ENCODE measurements at regions not wholly inside any gene's neighbourhood (a gene's known extent, or its start where the extent isn't known, plus 50 kb on each side); places are given as distances from the start of the nearest gene placed in this dataset.

DNA sequence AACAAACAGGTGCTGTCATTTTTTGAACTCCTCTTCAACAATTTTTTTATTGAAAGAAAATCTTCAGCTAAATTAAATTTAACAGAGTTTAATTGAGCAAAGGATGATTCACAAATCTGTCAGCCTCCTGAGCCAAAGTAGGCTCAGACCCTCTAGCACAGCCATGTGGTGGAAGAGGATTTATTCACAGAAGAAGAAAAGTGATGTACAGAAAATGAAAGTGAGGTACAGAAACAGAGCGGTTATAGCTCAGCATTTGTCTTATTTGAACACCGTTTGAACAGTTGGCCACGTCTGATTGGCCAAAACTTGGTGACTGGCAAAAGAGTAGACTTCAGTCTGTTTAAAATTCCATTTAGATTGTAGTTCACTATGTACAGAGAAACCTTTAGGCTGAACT is 217.3 kb downstream of the SPANXN1 start:
- Mint-ChIP-seq H3K9me3 (ENCODE audit: unreplicated experiment) (no peaks in the 10 kb centered on the region), H3K4me3 (ENCODE audit: unreplicated experiment) (no peak overlapping the region), H3K27me3 (ENCODE audit: unreplicated experiment) (peaks cover 2% of the 10 kb centered on the region), H3K27ac (ENCODE audit: unreplicated experiment) (no peak overlapping the region), H3K4me1 (ENCODE audit: unreplicated experiment) (no peaks in the 10 kb centered on the region), H3K36me3 (ENCODE audit: low read depth, unreplicated experiment) (no peaks in the 10 kb centered on the region)
- DNase-seq (ENCODE audit: low spot score): no peak
- TF ChIP-seq CTCF (IDR thresholded peaks at IDR 0.05; ENCODE audit: unreplicated experiment): no peak

GRCh38 chrX:145475725-145476124 is 228.4 kb downstream of the SPANXN1 start:
- Mint-ChIP-seq H3K27me3 (ENCODE audit: unreplicated experiment) (no peaks in the 10 kb centered on the region), H3K27ac (ENCODE audit: unreplicated experiment) (no peak overlapping the region), H3K9me3 (ENCODE audit: unreplicated experiment) (peaks cover 5% of the 10 kb centered on the region), H3K4me1 (ENCODE audit: unreplicated experiment) (no peaks in the 10 kb centered on the region), H3K36me3 (ENCODE audit: low read depth, unreplicated experiment) (no peaks in the 10 kb centered on the region), H3K4me3 (ENCODE audit: unreplicated experiment) (no peak overlapping the region)
- no peak for DNase-seq (ENCODE audit: low spot score)
- TF ChIP-seq CTCF (IDR thresholded peaks at IDR 0.05; ENCODE audit: unreplicated experiment): no peak

DNA sequence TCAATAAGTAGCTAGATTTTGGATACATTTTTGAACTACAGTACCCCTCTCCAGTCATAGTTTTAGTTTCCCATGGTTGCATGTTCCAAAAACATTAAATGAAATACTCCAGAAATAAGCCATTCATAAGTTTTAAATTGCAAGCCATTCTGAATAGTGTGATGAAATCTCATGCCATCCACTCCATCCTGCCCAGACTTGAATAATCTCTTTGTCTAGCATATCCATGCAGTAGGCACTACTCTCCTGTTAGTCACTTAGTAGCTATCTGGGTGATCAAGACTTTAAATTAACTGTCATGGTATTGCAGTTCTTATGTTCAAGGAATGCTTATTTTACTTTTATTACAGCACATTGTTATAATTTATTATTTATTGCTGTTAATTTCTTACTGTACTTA is 237.4 kb downstream of the SPANXN1 start:
- Mint-ChIP-seq H3K36me3 (ENCODE audit: low read depth, unreplicated experiment) (no peaks in the 10 kb centered on the region), H3K27me3 (ENCODE audit: unreplicated experiment) (no peaks in the 10 kb centered on the region), H3K4me1 (ENCODE audit: unreplicated experiment) (no peaks in the 10 kb centered on the region), H3K27ac (ENCODE audit: unreplicated experiment) (no peak overlapping the region), H3K4me3 (ENCODE audit: unreplicated experiment) (no peak overlapping the region), H3K9me3 (ENCODE audit: unreplicated experiment) (no peaks in the 10 kb centered on the region)
- no peak for DNase-seq (ENCODE audit: low spot score)
- no peak for TF ChIP-seq CTCF (IDR thresholded peaks at IDR 0.05; ENCODE audit: unreplicated experiment)

DNA sequence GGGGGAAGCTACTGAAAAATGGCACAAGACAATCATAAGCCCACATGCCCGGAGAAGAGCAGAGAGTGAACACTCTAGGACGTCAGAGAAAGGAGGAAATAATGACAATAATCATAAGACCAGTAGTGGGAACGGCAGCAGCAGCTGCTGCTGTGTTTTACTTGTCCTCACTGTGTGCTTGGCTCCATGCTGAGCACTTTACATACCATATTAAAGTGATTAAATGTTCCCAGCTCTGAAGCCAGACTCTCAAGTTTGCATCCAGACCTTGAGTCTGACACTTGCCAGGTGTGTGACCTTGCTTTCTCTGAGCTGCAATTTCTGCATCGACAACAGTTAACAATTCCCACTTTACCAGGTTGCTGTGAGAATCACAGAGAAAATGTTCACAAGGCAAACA is 255.4 kb downstream of the SPANXN1 start:
- Mint-ChIP-seq H3K4me1 (ENCODE audit: unreplicated experiment) (no peaks in the 10 kb centered on the region), H3K4me3 (ENCODE audit: unreplicated experiment) (no peak overlapping the region)

DNA sequence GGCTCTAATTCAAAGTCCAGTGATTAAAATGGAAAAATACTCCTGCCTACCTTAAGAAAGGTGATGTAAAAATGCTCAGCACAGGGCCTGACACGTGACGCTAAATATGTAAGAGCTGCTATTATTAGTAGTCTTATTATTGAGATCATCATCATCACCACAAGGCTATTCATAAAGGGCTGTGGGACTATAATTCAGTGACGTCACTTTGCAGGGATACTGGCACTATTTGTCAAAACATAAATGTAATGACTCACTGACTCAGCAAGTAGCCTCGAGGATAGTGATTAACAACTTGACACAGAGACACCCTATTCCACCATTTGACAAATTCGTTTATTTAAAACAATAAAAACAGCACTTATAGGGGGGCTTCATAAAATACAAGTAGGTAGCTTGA is 258.9 kb downstream of the SPANXN1 start:
- Mint-ChIP-seq H3K9me3 (ENCODE audit: unreplicated experiment) (peaks cover 12% of the 10 kb centered on the region), H3K27me3 (ENCODE audit: unreplicated experiment) (peaks cover 2% of the 10 kb centered on the region), H3K36me3 (ENCODE audit: low read depth, unreplicated experiment) (no peaks in the 10 kb centered on the region), H3K27ac (ENCODE audit: unreplicated experiment) (no peak overlapping the region), H3K4me3 (ENCODE audit: unreplicated experiment) (no peak overlapping the region), H3K4me1 (ENCODE audit: unreplicated experiment) (no peaks in the 10 kb centered on the region)
- TF ChIP-seq CTCF (IDR thresholded peaks at IDR 0.05; ENCODE audit: unreplicated experiment): no peak
- DNase-seq (ENCODE audit: low spot score): no peak

More for the DNA sequence above, 255.4 kb downstream of the SPANXN1 start:
- TF ChIP-seq CTCF (IDR thresholded peaks at IDR 0.05; ENCODE audit: unreplicated experiment): no peak
- H3K27me3 Mint-ChIP-seq (ENCODE audit: unreplicated experiment): peaks cover 2% of the 10 kb centered on the region
- H3K9me3 Mint-ChIP-seq (ENCODE audit: unreplicated experiment): peaks cover 23% of the 10 kb centered on the region
- no peak for DNase-seq (ENCODE audit: low spot score)
- H3K36me3 Mint-ChIP-seq (ENCODE audit: low read depth, unreplicated experiment): no peaks in the 10 kb centered on the region
- H3K27ac Mint-ChIP-seq (ENCODE audit: unreplicated experiment): no peak overlapping the region

All from endothelial cell (in vitro differentiated cells).